PC-3 (cell line): ENCODE measurements at regions not wholly inside any gene's neighbourhood (a gene's known extent, or its start where the extent isn't known, plus 50 kb on each side); places are given as distances from the start of the nearest gene placed in this dataset.

ENCODE experiments used
- ATAC-seq: fragments of 200-7000 bp; cut with Tn5 transposase; 2 replicates; pipeline ENCODE4 v1.9.1; 2020; ENCODE audit warnings: mild to moderate bottlenecking, moderate library complexity
- BruUV-seq: library from RNA; stranded (reverse); fragments of 400-500 nt; replicated peaks from 2 replicates; lab custom pipeline; 2021; lab: Mats Ljungman, UMichigan
- CTCF ChIA-PET: fragments of 300-600 bp; sonication (Branson Sonifier 250); formaldehyde crosslinking; loops from one replicate; lab custom pipeline; 2022; ENCODE audit warnings: antibody characterized with exemption; lab: Charles Lee
- POLR2A ChIA-PET: fragments of 300-600 bp; sonication (Branson Sonifier 250); formaldehyde crosslinking; loops from one replicate; lab custom pipeline; 2022; ENCODE audit warnings: antibody characterized with exemption; ENCODE audit not compliant: unreplicated experiment; lab: Charles Lee
- DNase-seq: peaks from one replicate; pipeline ENCODE4 v3.0.0-alpha.2; 2015
- H2AFZ ChIP-seq: fragments of 300-600 bp; sonication (generic); 2 replicates; pipeline ENCODE4 v1.6.0; 2016; ENCODE audit warnings: antibody characterized with exemption, low read length
- H3F3A ChIP-seq: fragments of 300-600 bp; sonication (generic); one replicate; pipeline ENCODE4 v1.6.0; 2017; ENCODE audit warnings: antibody characterized with exemption, low read length, control low read depth, mild to moderate bottlenecking; ENCODE audit not compliant: unreplicated experiment
- H3K27ac ChIP-seq: fragments of 300-600 bp; sonication (generic); 2 replicates; pipeline ENCODE4 v1.5.1; 2016; ENCODE audit warnings: mild to moderate bottlenecking, low read length
- H3K27me3 ChIP-seq: fragments of 300-600 bp; sonication (generic); 2 replicates; pipeline ENCODE4 v1.6.1; 2016; ENCODE audit warnings: low read length, mixed read lengths
- H3K36me3 ChIP-seq: fragments of 300-600 bp; sonication (generic); 2 replicates; pipeline ENCODE4 v1.6.1; 2016; ENCODE audit warnings: low read depth, mixed run types, low read length, mixed read lengths
- H3K4me1 ChIP-seq: fragments of 300-600 bp; sonication (generic); 2 replicates; pipeline ENCODE4 v1.5.1; 2016; ENCODE audit warnings: low read length; ENCODE audit not compliant: insufficient read depth
- H3K4me2 ChIP-seq: fragments of 300-600 bp; sonication (generic); 2 replicates; pipeline ENCODE4 v1.6.0; 2016; ENCODE audit warnings: low read length
- H3K4me3 ChIP-seq: fragments of 300-600 bp; sonication (generic); 2 replicates; pipeline ENCODE4 v1.5.1; 2016; ENCODE audit warnings: mild to moderate bottlenecking, low read length, mixed read lengths
- H3K79me2 ChIP-seq: fragments of 300-600 bp; sonication (generic); 2 replicates; pipeline ENCODE4 v1.6.1; 2017; ENCODE audit warnings: low read length, mixed read lengths
- H3K9ac ChIP-seq: fragments of 300-600 bp; sonication (generic); 2 replicates; pipeline ENCODE4 v1.6.0; 2016; ENCODE audit warnings: mild to moderate bottlenecking, low read length
- H3K9me2 ChIP-seq: fragments of 300-600 bp; sonication (generic); replicated peaks from 2 replicates; pipeline ENCODE4 v1.6.1; 2016; ENCODE audit warnings: mixed run types, low read length, mixed read lengths
- H3K9me3 ChIP-seq: fragments of 300-600 bp; sonication (generic); 2 replicates; pipeline ENCODE4 v1.6.1; 2016; ENCODE audit warnings: low read length, mixed read lengths
- H4K20me1 ChIP-seq: fragments of 300-600 bp; sonication (generic); 2 replicates; pipeline ENCODE4 v1.6.1; 2016; ENCODE audit warnings: low read length, mixed read lengths
- CTCF ChIP-seq: fragments of 300-600 bp; sonication (generic); conservative IDR thresholded peaks from 2 replicates; pipeline ENCODE4 v1.5.1; 2017; ENCODE audit warnings: antibody characterized with exemption, low read depth, mild to moderate bottlenecking, low read length
- EZH2 ChIP-seq: fragments of 300-600 bp; sonication (generic); IDR thresholded peaks from one replicate; pipeline ENCODE4 v1.6.1; 2017; ENCODE audit warnings: antibody characterized with exemption, mild to moderate bottlenecking, low read length; ENCODE audit not compliant: unreplicated experiment
- EZH2phosphoT487 ChIP-seq: fragments of 300-600 bp; sonication (generic); IDR thresholded peaks from 2 replicates; pipeline ENCODE4 v1.6.1; 2018; ENCODE audit warnings: mild to moderate bottlenecking, antibody characterized with exemption, low read length, borderline replicate concordance
- intact Hi-C: fragments of 100-400 bp; cut with micrococcal nuclease; formaldehyde crosslinking; loops from 2 replicates; pipeline ENCODE4 v1.9.0; 2023

GRCh38 chr20:11778206-11778570 is 139.5 kb upstream of the BTBD3 start:
- TF ChIP-seq EZH2phosphoT487 (no peak), EZH2 (no peak), CTCF (no peak)
- H3K4me2 ChIP-seq, result peak overlapping the region; percentile 65
- POLR2A ChIA-PET, result no interaction called here

GRCh38 chr20:11780765-11781369 is 136.8 kb upstream of the BTBD3 start:
- ATAC-seq (no peak), DNase-seq (no peak)
- POLR2A ChIA-PET, result interaction anchor here (0.6 kb wide), 1 partner anchor 41 kb away, joined by 7 read pairs; no protein-coding TSS in a partner anchor
- BruUV-seq, result no TSS peak
- Histone ChIP-seq H3K4me1 (peaks cover 13% of the 10 kb centered on the region), H3K9me2 (no peaks in the 10 kb centered on the region), H4K20me1 (no peaks in the 10 kb centered on the region), H3K27me3 (no peaks in the 10 kb centered on the region), H3K79me2 (no peaks in the 10 kb centered on the region), H3K9ac (no peak overlapping the region), H3F3A (no peaks in the 10 kb centered on the region), H3K4me2 (no peak overlapping the region), H3K9me3 (no peaks in the 10 kb centered on the region), H3K4me3 (no peak overlapping the region), H3K36me3 (no peaks in the 10 kb centered on the region), H3K27ac (no peak overlapping the region), H2AFZ (0 out of 2 replicates have a peak overlapping the region, but pooled peaks have one; percentile 12)
- intact Hi-C loops, result no loop called here
- CTCF ChIA-PET, result no interaction called here
- TF ChIP-seq EZH2phosphoT487 (no peak), CTCF (no peak)

More at GRCh38 chr20:11778206-11778570, 139.5 kb upstream of the BTBD3 start:
- Histone ChIP-seq H3K9ac (no peak overlapping the region), H3K9me3 (no peaks in the 10 kb centered on the region), H3K9me2 (no peaks in the 10 kb centered on the region), H3K36me3 (no peaks in the 10 kb centered on the region), H3K27ac (no peak overlapping the region), H2AFZ (peak overlapping the region; percentile 64), H3K4me1 (peaks cover 13% of the 10 kb centered on the region), H4K20me1 (no peaks in the 10 kb centered on the region), H3K4me3 (peak overlapping the region; percentile 33; the same call in 1 of the 2 replicates), H3K27me3 (no peaks in the 10 kb centered on the region), H3F3A (no peaks in the 10 kb centered on the region), H3K79me2 (no peaks in the 10 kb centered on the region)
- intact Hi-C loops, result no loop called here
- CTCF ChIA-PET, result no interaction called here
- peak; percentile 32 for DNase-seq
- peak; percentile 38 for ATAC-seq
- no TSS peak for BruUV-seq

GRCh38 chr20:11783102-11783850 is 134.4 kb upstream of the BTBD3 start:
- intact Hi-C loops, result no loop called here
- Histone ChIP-seq H3K9me2 (no peaks in the 10 kb centered on the region), H3K9me3 (no peaks in the 10 kb centered on the region), H3K4me3 (no peak overlapping the region), H3K36me3 (no peaks in the 10 kb centered on the region), H2AFZ (no peak overlapping the region), H3K9ac (no peak overlapping the region), H3K79me2 (no peaks in the 10 kb centered on the region), H3K4me2 (no peak overlapping the region), H3K4me1 (peaks cover 5% of the 10 kb centered on the region), H4K20me1 (no peaks in the 10 kb centered on the region), H3K27me3 (no peaks in the 10 kb centered on the region), H3K27ac (no peak overlapping the region), H3F3A (no peaks in the 10 kb centered on the region)
- DNase-seq (no peak), ATAC-seq (no peak)
- TF ChIP-seq EZH2phosphoT487 (no peak), EZH2 (no peak), CTCF (no peak)
- POLR2A ChIA-PET, result no interaction called here
- no TSS peak for BruUV-seq
- CTCF ChIA-PET, result no interaction called here
